Hematopoietic multipotent progenitor cell (in vitro differentiated cells): ENCODE measurements at regions not wholly inside any gene's neighbourhood (a gene's known extent, or its start where the extent isn't known, plus 50 kb on each side); places are given as distances from the start of the nearest gene placed in this dataset. TPM values are rescaled to one million over a fixed set of nuclear protein-coding genes. Genes with fewer than 3 reads are reported as not detected.

Source experiments
- DNase-seq, 3 donors: peaks; one replicate each; pipeline ENCODE4 v3.0.0-alpha.2; 2011 to 2015; ENCODE audit warnings: low read depth in 2 of 3, low spot score in 2 of 3
- small RNA-seq: library from RNA; depleted of rRNA; stranded (forward); fragments of <200 nt; gene quantifications from one replicate; pipeline ENCODE3, GENCODE V24; 2012

- no peak for DNase-seq
These were observed 54.3 kb upstream of the TET2 start for GRCh38 chr4:105092356-105092755.

DNA sequence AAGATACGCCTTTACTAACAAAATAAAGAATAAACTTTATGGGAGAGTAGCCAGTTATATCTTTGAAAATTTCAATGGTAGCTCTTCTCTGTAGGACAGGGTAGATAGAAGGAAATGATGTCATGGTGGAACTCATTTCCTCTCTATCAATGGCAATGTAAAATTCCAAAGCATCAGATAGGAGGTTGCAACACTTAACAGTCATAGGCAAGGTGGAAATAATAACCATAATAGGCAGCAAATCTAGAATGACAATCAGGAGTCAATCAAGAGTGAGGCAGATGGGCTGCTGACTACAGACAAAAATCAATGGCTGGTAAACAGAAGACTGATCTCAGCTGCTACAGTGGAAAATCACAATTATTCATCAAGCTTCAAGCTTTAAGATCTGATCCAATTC lies 53.9 kb upstream of the TET2 start:
- no peak for DNase-seq

DNA sequence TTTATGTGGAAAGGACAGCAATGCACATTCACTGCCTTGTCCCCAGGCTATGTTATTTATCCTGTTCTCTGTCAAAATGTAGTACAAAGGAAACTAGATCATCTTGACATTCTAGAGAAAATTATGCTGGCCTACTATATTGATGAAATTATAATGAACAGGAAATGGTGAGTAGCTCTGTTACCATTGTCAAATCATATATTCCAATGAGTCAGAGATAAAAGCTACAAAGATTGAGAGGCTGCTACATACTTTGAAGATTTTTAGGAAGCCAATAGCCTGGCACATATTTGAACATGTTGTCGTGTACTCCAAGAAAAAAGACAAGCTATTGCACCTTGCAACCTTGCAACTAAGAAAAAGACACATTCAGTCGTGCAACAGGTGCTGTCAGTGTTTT lies 52.7 kb upstream of the TET2 start:
- DNase-seq, result no peak

Small RNAs in the stretch of these regions (small RNA-seq; reads per million reads assigned to genes)
- not detected for gene AC096577.2
- not detected for gene RNU6-351P
